Ammon's horn (tissue), 1 donor: ENCODE measurements at regions not wholly inside any gene's neighbourhood (a gene's known extent, or its start where the extent isn't known, plus 50 kb on each side); places are given as distances from the start of the nearest gene placed in this dataset.
"Not testable (repeated sequence)": the region's sequence is repeated elsewhere in the genome, so short reads cannot be mapped to it uniquely, and the experiment has no call there.

Source experiments
- DNase-seq: peaks from one replicate; pipeline ENCODE4 v3.0.0-alpha.2; 2016; ENCODE audit warnings: low spot score

GRCh38 chr6:30832864-30833263, 51.5 kb upstream of the DDR1 start:
- DNase-seq, result no peak

- DNase-seq, result no peak
Measured at GRCh38 chr6:30830438-30830837, 53.9 kb upstream of the DDR1 start.

- DNase-seq, result no peak
Measured at GRCh38 chr6:30829639-30830255, 54.6 kb upstream of the DDR1 start.

- no peak for DNase-seq
Measured at GRCh38 chr6:30829033-30829432, 55.3 kb upstream of the DDR1 start.

GRCh38 chr6:30828027-30828962, 56.0 kb upstream of the DDR1 start:
- DNase-seq, result peak; percentile 87

GRCh38 chr6:30826961-30827342, 57.4 kb upstream of the DDR1 start:
- DNase-seq, result no peak

GRCh38 chr6:30824698-30825097, 59.6 kb upstream of the DDR1 start:
- DNase-seq, result no peak

GRCh38 chr6:30823534-30823865, 60.8 kb upstream of the DDR1 start:
- DNase-seq, result no peak

GRCh38 chr6:30821862-30822784, 62.2 kb upstream of the DDR1 start:
- peak; percentile 58 for DNase-seq

GRCh38 chr6:30820193-30820592, 64.1 kb upstream of the DDR1 start:
- DNase-seq, result no peak

GRCh38 chr6:30819297-30819917, 64.9 kb upstream of the DDR1 start:
- DNase-seq, result no peak

GRCh38 chr6:30818391-30818841, 65.9 kb upstream of the DDR1 start:
- DNase-seq, result no peak

- DNase-seq, result no peak
Measured at GRCh38 chr6:30816791-30817739, 67.3 kb upstream of the DDR1 start.

GRCh38 chr6:30816296-30816695, 68.0 kb upstream of the DDR1 start:
- DNase-seq, result not testable (repeated sequence)

GRCh38 chr6:30815041-30815742, 69.1 kb upstream of the DDR1 start:
- not testable (repeated sequence) for DNase-seq

- DNase-seq, result no peak
Measured at GRCh38 chr6:30814146-30815040, 69.9 kb upstream of the DDR1 start.

GRCh38 chr6:30813631-30814145, 69.3 kb upstream of the IER3 start:
- DNase-seq, result no peak

GRCh38 chr6:30810813-30811339, 66.5 kb upstream of the IER3 start:
- no peak for DNase-seq

GRCh38 chr6:30807566-30807965, 63.2 kb upstream of the IER3 start:
- not testable (repeated sequence) for DNase-seq
